T-helper 17 cell (primary cell): ENCODE measurements at regions not wholly inside any gene's neighbourhood (a gene's known extent, or its start where the extent isn't known, plus 50 kb on each side); places are given as distances from the start of the nearest gene placed in this dataset.
A peak's percentile ranks its signal among the peaks of the same experiment; 100 is the strongest.
"Not testable (repeated sequence)": the region's sequence is repeated elsewhere in the genome, so short reads cannot be mapped to it uniquely, and the experiment has no call there.

Experiments
- ATAC-seq: fragments of 150-1000 bp; cut with Tn5 transposase; 2 replicates; pipeline ENCODE4 v1.10.0; 2021; ENCODE audit warnings: mild to moderate bottlenecking, moderate library complexity
- DNase-seq, 3 donors: peaks; one replicate each; pipeline versions ENCODE4 v3.0.0 to v3.0.0-alpha.2; 2020 to 2021
- H3K9me3 ChIP-seq: one replicate; pipeline ENCODE4 v1.7.0; 2013; ENCODE audit warnings: low read length, mild to moderate bottlenecking; ENCODE audit not compliant: control insufficient read depth, poor library complexity, severe bottlenecking
- H3K27ac Mint-ChIP-seq: one replicate; pipeline ENCODE4 v1.8.0; 2022; ENCODE audit warnings: mild to moderate bottlenecking, moderate library complexity, mixed read lengths
- H3K27me3 Mint-ChIP-seq: one replicate; pipeline ENCODE4 v1.8.0; 2022; ENCODE audit warnings: mixed read lengths
- H3K36me3 Mint-ChIP-seq: one replicate; pipeline ENCODE4 v1.8.0; 2022; ENCODE audit warnings: low read depth, mixed read lengths
- H3K4me1 Mint-ChIP-seq: one replicate; pipeline ENCODE4 v1.8.0; 2022; ENCODE audit warnings: mild to moderate bottlenecking, mixed read lengths
- H3K4me3 Mint-ChIP-seq: one replicate; pipeline ENCODE4 v1.8.0; 2022; ENCODE audit warnings: mild to moderate bottlenecking, moderate library complexity, mixed read lengths

DNA sequence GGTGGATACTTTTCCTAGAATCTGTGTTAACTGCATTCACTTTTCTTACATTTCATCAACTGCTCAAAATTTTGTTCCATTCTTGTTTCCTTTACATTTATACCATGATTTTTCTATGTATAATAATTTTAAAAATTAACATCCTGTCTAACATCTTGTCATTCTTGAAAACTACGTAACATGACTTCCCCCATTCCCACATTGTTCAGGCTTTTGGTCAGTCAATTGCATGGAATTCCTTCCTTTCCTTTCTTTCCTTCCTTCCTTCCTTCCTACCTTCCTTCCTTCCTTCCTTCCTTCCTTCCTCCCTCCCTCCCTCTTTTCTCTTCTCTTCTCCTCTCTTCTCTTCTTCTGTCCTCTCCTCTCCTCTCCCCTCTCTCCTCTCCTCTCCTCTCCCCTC, 220.7 kb upstream of the TP63 start:
- no peaks in the 10 kb centered on the region for H3K36me3 Mint-ChIP-seq
- H3K4me3 Mint-ChIP-seq = no peak overlapping the region
- H3K27me3 Mint-ChIP-seq = no peaks in the 10 kb centered on the region
- H3K9me3 ChIP-seq = no peaks in the 10 kb centered on the region
- no peak overlapping the region for H3K27ac Mint-ChIP-seq
- H3K4me1 Mint-ChIP-seq = no peaks in the 10 kb centered on the region
- ATAC-seq (no peak), DNase-seq (no peak)

DNA sequence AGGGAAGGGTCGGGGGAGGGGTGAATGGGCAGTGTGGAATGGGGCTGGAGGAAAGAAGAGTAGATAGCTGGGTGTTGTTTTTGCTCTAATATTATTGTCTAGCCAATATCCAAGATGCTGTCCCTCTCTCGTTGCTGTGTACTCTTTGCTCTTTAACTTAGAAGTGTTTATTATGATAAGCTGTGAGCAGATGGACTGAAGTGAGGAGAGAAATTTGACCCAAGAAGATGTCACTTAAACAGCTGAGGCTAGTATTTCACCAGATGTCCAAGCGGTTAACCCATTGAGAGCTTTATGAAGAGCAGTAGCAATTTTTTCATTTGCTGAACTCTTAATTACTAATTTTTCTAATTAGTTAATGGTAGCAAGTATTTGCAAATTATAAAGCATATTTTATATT, 212.2 kb upstream of the TP63 start:
- Mint-ChIP-seq H3K27ac (no peak overlapping the region), H3K27me3 (peaks cover 14% of the 10 kb centered on the region), H3K36me3 (peaks cover 4% of the 10 kb centered on the region), H3K4me1 (no peaks in the 10 kb centered on the region), H3K4me3 (no peak overlapping the region)
- no peaks in the 10 kb centered on the region for H3K9me3 ChIP-seq
- no peak for ATAC-seq
- DNase-seq = no peak

DNA sequence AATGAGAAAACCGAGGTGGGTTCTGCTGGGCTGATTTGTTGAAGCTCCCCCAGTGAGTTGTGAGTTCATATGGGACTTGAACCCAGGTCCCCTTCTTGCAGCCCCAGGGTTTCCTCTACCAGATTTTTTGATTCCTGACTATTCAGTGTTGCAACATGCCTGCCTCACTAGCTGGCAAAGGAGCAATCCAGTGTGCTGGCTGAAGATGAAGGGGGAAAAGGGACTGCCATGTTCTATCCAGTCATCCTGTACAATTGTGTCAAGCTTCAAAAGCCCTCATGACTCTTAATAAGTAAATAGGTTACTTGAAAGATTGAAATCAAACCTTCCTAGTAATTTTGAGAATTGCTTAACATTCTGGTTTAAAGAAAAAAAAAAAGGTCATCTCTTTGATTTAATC, 211.5 kb upstream of the TP63 start:
- Mint-ChIP-seq H3K4me1 (no peaks in the 10 kb centered on the region), H3K36me3 (peaks cover 4% of the 10 kb centered on the region), H3K27ac (no peak overlapping the region), H3K27me3 (peaks cover 14% of the 10 kb centered on the region), H3K4me3 (no peak overlapping the region)
- ATAC-seq (no peak), DNase-seq (no peak)
- H3K9me3 ChIP-seq = no peaks in the 10 kb centered on the region

DNA sequence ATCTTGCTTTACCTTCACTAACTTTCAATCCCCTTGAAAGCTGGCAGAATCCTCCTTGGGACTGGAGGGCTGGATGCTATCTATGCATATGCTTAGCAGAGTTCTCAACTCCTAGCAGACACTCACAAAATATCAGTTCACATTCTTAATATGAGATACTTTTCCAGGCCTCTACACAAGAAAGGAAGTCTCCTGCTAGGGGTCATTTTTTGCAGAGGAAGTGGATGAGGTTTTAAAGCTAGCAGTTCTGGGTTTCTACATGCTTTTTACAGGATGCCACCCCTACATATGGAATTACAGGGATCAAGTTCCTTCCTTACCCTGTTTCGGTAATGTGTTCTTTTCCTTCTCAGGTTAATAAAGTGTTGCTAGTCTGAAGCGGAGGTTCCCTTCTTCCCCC, 206.3 kb upstream of the TP63 start:
- no peak for DNase-seq
- Mint-ChIP-seq H3K36me3 (no peaks in the 10 kb centered on the region), H3K4me1 (no peaks in the 10 kb centered on the region), H3K27ac (no peak overlapping the region), H3K4me3 (no peak overlapping the region), H3K27me3 (peaks cover 5% of the 10 kb centered on the region)
- no peaks in the 10 kb centered on the region for H3K9me3 ChIP-seq
- no peak for ATAC-seq

DNA sequence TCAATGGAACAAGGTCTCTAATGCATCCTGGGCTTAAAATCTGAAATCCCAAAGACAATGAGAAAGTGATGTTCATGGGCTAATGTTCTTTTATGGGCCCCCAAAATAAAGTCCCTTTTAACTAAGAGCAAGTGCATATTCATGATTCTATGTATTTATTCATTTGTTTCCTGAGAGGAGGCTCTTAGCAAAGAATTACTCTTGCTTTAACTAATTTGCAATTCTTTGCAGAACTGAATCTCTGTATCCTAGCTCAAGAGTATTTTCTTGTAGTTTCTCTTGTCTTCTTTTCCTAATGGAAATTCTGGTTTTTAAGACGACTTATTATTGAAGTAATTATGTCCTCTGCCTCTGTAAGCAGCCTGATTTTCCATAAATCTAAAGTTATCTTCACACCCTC, 202.2 kb upstream of the TP63 start:
- H3K4me3 Mint-ChIP-seq = no peak overlapping the region
- no peak for ATAC-seq
- no peaks in the 10 kb centered on the region for H3K36me3 Mint-ChIP-seq
- DNase-seq = no peak
- no peak overlapping the region for H3K27ac Mint-ChIP-seq
- no peaks in the 10 kb centered on the region for H3K4me1 Mint-ChIP-seq
- no peaks in the 10 kb centered on the region for H3K27me3 Mint-ChIP-seq
- H3K9me3 ChIP-seq = no peaks in the 10 kb centered on the region

DNA sequence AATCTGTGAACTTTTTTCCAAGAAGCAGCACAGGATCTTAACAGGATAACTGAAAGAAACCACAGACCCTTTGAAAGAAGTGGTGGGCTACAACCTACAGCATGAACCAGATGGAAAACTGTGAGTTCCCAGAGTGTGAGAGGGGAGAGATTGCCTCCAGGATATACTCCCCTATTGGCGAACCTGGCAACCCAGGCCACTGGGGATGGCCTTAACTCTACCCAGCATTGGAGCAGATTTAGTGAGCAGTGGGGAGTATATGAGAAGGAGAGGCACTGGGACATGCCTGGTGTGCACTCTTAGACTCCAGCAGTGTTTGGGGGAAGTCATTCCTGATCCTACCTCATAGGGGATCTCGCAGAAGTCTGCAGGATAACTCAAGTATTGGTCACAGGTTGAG, 201.0 kb upstream of the TP63 start:
- Mint-ChIP-seq H3K4me1 (no peaks in the 10 kb centered on the region), H3K27ac (no peak overlapping the region), H3K27me3 (no peaks in the 10 kb centered on the region), H3K4me3 (no peak overlapping the region), H3K36me3 (no peaks in the 10 kb centered on the region)
- ATAC-seq (no peak), DNase-seq (no peak)
- no peaks in the 10 kb centered on the region for H3K9me3 ChIP-seq

DNA sequence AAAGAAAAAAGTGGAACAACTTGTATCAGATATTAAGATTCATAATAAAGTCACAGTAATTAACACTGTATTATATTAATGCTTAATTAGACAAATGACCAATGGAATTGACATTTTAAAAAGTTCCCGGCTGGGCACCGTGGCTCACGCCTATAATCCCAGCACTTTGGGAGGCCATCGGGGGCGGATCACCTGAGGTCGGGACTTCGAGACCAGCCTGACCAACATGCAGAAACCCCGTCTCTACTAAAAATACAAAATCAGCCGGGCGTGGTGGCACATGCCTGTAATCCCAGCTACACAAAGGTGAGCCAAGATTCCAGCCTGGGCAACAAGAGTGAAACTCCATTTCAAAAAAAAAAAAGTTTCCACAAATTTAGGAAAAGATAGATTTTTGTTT, 188.9 kb upstream of the TP63 start:
- not testable (repeated sequence) for H3K4me1 Mint-ChIP-seq, H3K27me3 Mint-ChIP-seq, ATAC-seq, H3K4me3 Mint-ChIP-seq, H3K27ac Mint-ChIP-seq, DNase-seq, H3K9me3 ChIP-seq, H3K36me3 Mint-ChIP-seq

DNA sequence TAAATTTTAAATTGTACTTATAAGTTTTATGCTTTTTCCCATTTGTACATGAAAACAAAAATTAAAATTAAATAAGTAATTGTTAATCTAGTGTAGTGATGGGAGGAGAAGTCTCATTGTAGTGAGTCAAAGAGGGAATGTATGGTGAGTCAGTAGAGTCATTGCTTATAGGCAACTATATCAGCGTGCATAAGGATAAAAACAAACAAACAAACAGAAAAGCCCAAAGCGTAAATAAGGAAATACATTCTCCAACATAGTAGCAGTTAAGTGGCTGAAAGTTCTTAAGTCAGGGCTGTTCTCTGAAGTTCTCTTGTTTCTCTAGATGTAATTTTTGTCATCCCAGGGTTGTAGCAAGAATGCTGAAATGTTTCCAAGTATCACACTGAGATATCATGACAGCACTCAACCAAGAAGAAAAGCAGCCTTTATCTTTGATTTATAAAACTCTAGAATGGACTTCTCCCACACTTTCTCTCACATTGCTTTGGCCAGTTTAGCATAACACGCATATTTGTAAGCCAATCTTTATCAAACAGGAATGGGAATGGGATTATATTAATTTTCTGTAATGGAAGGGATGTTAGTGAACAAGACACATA, 184.1 kb upstream of the TP63 start:
- H3K27ac Mint-ChIP-seq = no peak overlapping the region
- no peaks in the 10 kb centered on the region for H3K36me3 Mint-ChIP-seq
- no peaks in the 10 kb centered on the region for H3K4me1 Mint-ChIP-seq
- no peak for DNase-seq
- H3K4me3 Mint-ChIP-seq = no peak overlapping the region
- no peaks in the 10 kb centered on the region for H3K9me3 ChIP-seq
- no peaks in the 10 kb centered on the region for H3K27me3 Mint-ChIP-seq
- ATAC-seq = no peak

DNA sequence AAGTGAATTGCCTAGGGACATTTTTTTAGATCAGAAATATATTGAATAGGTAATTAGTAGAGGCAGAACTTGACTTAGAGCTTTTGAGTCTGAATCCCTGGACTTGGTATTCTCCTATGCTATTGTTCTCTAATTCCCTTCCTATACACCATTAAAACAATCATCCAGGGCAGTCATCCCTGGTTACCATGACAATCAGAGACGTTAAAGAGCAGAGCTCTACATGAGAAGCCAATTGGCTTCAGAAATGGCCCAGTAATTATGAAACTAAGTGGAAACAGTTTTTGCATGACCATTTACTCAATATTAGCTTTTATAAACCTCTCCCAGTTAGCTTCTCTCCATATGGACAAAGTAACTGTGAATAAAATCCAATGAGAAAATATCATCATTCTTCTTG, 182.1 kb upstream of the TP63 start:
- ATAC-seq (no peak), DNase-seq (no peak)
- H3K4me3 Mint-ChIP-seq = no peak overlapping the region

DNA sequence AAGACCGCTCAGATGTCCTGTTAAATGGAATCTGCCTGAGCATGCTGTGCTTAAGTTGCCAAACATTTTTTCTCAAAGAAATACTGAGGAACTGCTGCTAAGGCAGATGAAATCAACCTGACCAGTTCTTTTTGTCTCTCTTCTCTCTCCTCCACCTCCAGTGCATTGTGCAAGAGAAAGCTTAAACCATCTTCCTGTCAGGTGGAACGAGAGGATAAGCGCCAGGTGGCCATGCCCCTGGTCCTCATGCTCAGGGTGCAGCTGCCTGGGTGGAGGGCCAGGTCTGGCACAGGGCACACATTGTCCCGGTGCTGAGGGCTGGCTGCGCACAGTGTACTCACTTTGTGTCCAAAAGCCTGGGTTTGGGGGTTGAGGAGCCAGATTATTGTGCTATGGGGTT, 176.2 kb upstream of the TP63 start:
- Mint-ChIP-seq H3K4me3 (no peak overlapping the region), H3K36me3 (peaks cover 3% of the 10 kb centered on the region), H3K27me3 (no peaks in the 10 kb centered on the region), H3K4me1 (no peaks in the 10 kb centered on the region), H3K27ac (peak overlapping the region; percentile 56)
- DNase-seq (no peak), ATAC-seq (no peak)
- no peaks in the 10 kb centered on the region for H3K9me3 ChIP-seq

More for the DNA sequence above, 182.1 kb upstream of the TP63 start:
- H3K9me3 ChIP-seq = no peaks in the 10 kb centered on the region
- no peaks in the 10 kb centered on the region for H3K4me1 Mint-ChIP-seq
- H3K36me3 Mint-ChIP-seq = no peaks in the 10 kb centered on the region
- H3K27ac Mint-ChIP-seq = no peak overlapping the region
- no peaks in the 10 kb centered on the region for H3K27me3 Mint-ChIP-seq

DNA sequence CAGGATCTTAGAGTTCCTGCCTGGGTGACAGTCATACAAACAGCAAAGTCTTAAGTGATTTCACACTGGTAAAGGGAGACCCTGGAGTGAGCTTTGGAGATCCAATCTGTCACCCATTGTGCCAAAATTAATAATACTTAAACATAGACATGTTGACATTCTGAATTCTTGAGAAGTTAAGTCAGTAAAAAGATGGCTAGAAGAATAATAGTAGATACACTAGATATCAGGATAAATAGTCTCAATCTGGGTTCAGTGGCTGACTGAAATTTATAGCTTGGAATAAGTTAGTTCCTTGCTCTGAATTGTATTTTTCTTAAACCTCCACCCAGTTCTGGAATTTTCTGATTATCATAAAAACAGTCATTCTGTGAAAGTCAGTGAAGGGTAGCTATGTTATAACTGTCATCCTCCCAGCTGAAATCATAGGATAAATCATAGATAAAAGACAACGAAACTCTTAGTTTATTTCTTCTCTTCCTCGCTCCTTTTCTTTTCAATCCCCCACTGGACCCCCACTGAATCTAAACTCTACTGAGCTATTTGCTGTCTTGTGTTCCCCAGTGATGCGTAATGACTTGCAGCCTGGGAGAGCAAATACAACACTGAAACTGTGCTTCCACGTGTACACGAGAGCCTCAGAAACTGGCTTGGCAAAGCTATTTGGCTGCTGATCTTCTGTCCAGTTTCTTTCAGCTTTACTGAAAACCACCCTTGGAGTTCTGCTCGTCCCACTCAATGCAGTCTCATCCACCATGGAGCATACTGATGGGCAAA, 175.4 kb upstream of the TP63 start:
- H3K4me3 Mint-ChIP-seq = no peak overlapping the region
- H3K27me3 Mint-ChIP-seq = no peaks in the 10 kb centered on the region
- DNase-seq = no peak
- ATAC-seq = no peak
- peak overlapping the region; percentile 56 for H3K27ac Mint-ChIP-seq
- H3K36me3 Mint-ChIP-seq = peaks cover 3% of the 10 kb centered on the region
- no peaks in the 10 kb centered on the region for H3K4me1 Mint-ChIP-seq
- no peaks in the 10 kb centered on the region for H3K9me3 ChIP-seq

DNA sequence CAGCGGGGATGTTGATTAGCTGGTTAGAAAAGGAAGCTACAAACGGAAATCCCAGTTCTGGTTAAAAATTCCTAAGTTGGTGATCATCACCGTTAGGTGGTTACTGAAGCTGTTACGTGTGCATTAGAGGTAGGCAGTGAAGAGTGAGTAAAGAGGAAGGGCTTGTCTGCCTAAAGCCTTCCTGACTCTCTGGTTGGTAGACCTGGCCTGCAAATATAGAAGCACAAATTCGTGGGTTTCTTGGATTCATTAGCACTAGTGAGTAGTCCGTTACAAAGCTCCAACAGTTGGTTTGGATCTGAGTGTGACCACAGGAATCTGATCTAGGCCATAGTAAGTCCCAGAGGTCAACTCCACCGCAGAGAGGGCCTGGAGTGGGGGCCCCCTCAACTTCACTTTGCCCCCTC, 174.0 kb upstream of the TP63 start:
- no peaks in the 10 kb centered on the region for H3K27me3 Mint-ChIP-seq
- no peak overlapping the region for H3K4me3 Mint-ChIP-seq
- no peaks in the 10 kb centered on the region for H3K9me3 ChIP-seq
- H3K27ac Mint-ChIP-seq = no peak overlapping the region
- H3K4me1 Mint-ChIP-seq = no peaks in the 10 kb centered on the region
- peaks cover 3% of the 10 kb centered on the region for H3K36me3 Mint-ChIP-seq
- DNase-seq = no peak
- ATAC-seq = no peak

DNA sequence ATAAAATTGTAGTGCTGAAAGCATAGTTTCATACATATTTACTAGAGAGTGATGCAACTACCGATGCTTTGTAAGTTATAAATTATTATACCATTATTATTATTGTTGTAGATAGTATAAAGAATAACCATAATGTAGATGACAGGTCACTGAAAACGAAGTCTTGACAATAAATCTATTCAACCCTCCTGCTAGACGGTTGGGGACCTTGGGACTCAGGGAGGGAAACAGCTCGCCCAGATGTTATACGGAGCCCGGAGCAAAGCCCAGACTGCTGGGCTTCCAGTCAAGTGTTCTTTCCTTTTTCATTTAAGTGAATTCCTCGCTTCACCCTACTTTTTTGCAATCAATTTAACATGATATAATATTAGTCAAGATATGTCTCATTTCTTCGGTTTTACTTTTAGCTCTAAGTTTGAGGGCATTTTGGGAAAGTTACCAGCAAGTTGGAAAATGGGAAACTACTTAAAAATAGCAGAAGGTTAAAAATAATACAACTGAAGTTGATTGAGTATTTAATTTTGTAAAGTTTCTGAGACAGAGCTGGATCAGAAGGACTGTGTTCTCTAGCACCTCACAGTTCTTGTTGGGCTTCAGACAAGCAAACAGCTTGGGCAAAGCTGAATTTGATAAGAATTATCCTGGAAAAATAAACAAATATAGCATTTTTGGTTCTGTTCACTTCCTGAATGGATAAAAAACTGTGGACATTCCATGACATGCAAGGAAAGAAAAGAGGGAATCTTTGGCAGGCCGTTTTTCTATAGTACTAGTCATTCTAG, 173.4 kb upstream of the TP63 start:
- ATAC-seq (no peak), DNase-seq (no peak)
- Mint-ChIP-seq H3K27me3 (no peaks in the 10 kb centered on the region), H3K27ac (no peak overlapping the region), H3K36me3 (peaks cover 3% of the 10 kb centered on the region), H3K4me3 (no peak overlapping the region), H3K4me1 (no peaks in the 10 kb centered on the region)
- no peaks in the 10 kb centered on the region for H3K9me3 ChIP-seq
